Cardiac muscle cell (in vitro differentiated cells and primary cell): ENCODE measurements at regions not wholly inside any gene's neighbourhood (a gene's known extent, or its start where the extent isn't known, plus 50 kb on each side); places are given as distances from the start of the nearest gene placed in this dataset.

Source experiments
- DNase-seq, 2 donors: peaks; one replicate each; pipeline versions ENCODE4 v3.0.0 to v3.0.0-alpha.2; 2010 to 2017; ENCODE audit warnings: low read depth in 1 of 2, low spot score in 1 of 2
- H3K27ac ChIP-seq: fragments of 200-600 bp; sonication (generic); 2 replicates; pipeline ENCODE4 v1.5.1; 2016
- H3K27me3 ChIP-seq: fragments of 200-600 bp; sonication (generic); 2 replicates; pipeline ENCODE4 v1.6.0; 2016; ENCODE audit warnings: control low read depth
- H3K36me3 ChIP-seq: fragments of 200-600 bp; sonication (generic); 2 replicates; pipeline ENCODE4 v1.5.1; 2016; ENCODE audit warnings: control low read depth
- H3K4me1 ChIP-seq: fragments of 200-600 bp; sonication (generic); 2 replicates; pipeline ENCODE4 v1.8.1; 2017; ENCODE audit warnings: low read depth, mild to moderate bottlenecking, mixed run types
- H3K4me3 ChIP-seq: fragments of 200-600 bp; sonication (generic); 2 replicates; pipeline ENCODE4 v1.5.1; 2016; ENCODE audit warnings: mild to moderate bottlenecking
- H3K9me3 ChIP-seq: fragments of 200-600 bp; sonication (generic); 2 replicates; pipeline ENCODE4 v1.5.1; 2017; ENCODE audit warnings: low read depth, mild to moderate bottlenecking, control low read depth
- TF ChIP-seq, protein P1 (sequence below): IDR thresholded peaks from 2 replicates; pipeline ENCODE4 v1.5.1; 2012; ENCODE audit warnings: low read depth, mild to moderate bottlenecking, low read length

DNA sequence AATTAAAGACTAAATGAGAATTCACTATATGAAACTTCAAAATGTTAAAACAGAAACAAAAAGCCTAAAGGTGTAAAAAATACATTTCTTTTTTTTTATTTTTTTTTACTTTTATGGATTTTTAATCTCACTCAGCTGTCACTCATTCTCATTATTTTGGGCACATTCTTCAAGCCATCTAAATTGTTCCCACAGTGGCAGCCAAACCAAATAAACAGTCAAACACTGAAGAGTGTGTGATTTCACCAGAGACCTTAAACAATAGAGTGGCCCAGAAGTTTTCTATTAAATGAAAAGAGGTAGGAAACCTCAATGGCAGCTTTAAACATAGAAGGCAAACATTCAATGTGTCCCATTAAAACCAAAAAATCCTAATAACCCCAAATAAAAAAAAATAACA is 616.1 kb downstream of the OTOL1 start:
- peaks cover 7% of the 10 kb centered on the region for H3K4me1 ChIP-seq
- no peaks in the 10 kb centered on the region for H3K27me3 ChIP-seq
- DNase-seq, result no peak
- no peaks in the 10 kb centered on the region for H3K36me3 ChIP-seq
- TF ChIP-seq, protein P1, sequence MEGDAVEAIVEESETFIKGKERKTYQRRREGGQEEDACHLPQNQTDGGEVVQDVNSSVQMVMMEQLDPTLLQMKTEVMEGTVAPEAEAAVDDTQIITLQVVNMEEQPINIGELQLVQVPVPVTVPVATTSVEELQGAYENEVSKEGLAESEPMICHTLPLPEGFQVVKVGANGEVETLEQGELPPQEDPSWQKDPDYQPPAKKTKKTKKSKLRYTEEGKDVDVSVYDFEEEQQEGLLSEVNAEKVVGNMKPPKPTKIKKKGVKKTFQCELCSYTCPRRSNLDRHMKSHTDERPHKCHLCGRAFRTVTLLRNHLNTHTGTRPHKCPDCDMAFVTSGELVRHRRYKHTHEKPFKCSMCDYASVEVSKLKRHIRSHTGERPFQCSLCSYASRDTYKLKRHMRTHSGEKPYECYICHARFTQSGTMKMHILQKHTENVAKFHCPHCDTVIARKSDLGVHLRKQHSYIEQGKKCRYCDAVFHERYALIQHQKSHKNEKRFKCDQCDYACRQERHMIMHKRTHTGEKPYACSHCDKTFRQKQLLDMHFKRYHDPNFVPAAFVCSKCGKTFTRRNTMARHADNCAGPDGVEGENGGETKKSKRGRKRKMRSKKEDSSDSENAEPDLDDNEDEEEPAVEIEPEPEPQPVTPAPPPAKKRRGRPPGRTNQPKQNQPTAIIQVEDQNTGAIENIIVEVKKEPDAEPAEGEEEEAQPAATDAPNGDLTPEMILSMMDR, result no peak
- H3K4me3 ChIP-seq, result no peak overlapping the region
- H3K27ac ChIP-seq, result no peak overlapping the region
- H3K9me3 ChIP-seq, result no peaks in the 10 kb centered on the region

DNA sequence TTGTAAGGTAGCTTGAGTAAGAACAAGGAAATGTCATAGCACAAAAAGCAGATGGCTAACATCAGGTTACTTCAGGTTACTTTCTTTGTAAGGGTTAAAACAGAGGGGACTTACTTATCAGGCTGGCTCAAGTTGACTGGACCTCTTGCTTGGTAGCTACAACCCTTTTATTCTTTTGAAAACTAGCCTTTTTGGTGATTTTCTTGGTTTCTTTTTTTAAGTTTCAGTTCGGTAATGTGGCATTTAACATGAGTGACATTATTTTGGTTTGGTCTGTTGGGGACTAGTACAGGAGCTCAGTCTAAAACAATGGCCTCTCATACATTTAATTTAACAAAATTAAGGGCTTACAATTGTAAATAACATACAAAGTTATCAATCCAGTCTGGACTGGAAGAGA is 621.4 kb downstream of the OTOL1 start:
- H3K36me3 ChIP-seq, result no peaks in the 10 kb centered on the region
- no peak for DNase-seq
- peaks cover 7% of the 10 kb centered on the region for H3K4me1 ChIP-seq
- TF ChIP-seq, protein P1, result no peak
- no peak overlapping the region for H3K27ac ChIP-seq
- no peaks in the 10 kb centered on the region for H3K9me3 ChIP-seq
- H3K4me3 ChIP-seq, result no peak overlapping the region
- H3K27me3 ChIP-seq, result no peaks in the 10 kb centered on the region

DNA sequence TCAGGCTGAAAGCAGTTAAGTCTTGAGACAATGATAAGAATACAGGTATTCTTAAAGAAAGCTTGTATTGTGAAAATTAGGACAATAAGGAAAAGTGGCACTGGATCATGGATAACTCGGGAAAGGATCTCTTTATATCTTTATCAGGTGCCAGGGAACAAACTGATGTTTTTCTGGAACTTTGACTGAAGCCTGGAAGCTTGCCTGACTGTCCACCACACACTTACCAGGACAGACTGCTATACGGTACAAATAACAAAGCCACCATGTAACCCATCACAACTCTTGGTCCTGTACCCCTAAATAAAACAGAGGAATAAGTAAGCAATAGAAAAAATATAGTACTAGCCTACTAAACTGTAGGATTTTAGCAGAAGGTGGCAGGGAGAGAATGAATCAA is 623.0 kb downstream of the OTOL1 start:
- no peak overlapping the region for H3K27ac ChIP-seq

DNA sequence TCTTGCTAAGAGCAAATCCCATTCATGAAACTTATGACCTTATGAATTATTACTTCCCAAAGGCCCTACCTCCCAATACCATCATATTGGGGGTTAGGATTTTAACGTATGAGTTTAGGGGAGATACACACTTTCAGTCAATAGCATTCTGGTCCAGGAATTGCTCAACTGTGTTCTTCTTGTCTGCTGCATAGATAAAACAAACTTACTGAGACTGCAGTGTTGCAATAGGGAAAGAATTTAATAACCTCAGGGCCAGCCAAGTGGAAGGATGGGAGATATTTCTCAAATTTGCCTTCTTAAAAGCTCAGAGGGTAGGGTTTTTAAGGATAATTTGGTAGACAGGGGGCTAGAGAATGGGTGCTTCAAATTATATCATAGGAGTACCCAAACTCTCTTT is 625.8 kb downstream of the OTOL1 start:
- Histone ChIP-seq H3K27ac (no peak overlapping the region), H3K36me3 (no peaks in the 10 kb centered on the region), H3K27me3 (no peaks in the 10 kb centered on the region), H3K4me3 (no peak overlapping the region), H3K9me3 (no peaks in the 10 kb centered on the region), H3K4me1 (no peaks in the 10 kb centered on the region)
- TF ChIP-seq, protein P1, result no peak
- DNase-seq, result peak in 1 of 2 donors; percentile 61

More for the DNA sequence above, 623.0 kb downstream of the OTOL1 start:
- H3K27me3 ChIP-seq, result no peaks in the 10 kb centered on the region
- peaks cover 7% of the 10 kb centered on the region for H3K4me1 ChIP-seq
- H3K36me3 ChIP-seq, result no peaks in the 10 kb centered on the region
- no peak overlapping the region for H3K4me3 ChIP-seq
- TF ChIP-seq, protein P1, result no peak
- no peaks in the 10 kb centered on the region for H3K9me3 ChIP-seq
- no peak for DNase-seq

DNA sequence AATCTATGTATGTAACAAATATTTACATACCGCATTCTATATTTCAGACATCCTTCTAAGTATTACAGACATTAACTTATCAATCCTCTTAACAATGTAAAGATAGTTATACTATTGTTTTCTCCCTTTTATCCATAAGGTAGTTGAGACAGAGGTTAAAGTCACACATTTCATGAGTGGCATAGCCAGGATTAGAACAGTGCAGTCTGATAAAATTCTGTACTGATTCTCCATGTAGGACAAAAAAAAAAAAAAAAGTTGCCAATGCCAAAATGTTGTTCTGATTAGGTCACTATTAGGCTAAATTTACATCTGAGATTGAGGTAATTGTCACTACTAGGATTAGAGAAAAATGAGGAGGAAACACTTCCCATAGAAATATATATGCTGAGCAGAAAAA is 629.2 kb downstream of the OTOL1 start:
- H3K36me3 ChIP-seq, result no peaks in the 10 kb centered on the region
- no peak overlapping the region for H3K27ac ChIP-seq
- H3K4me1 ChIP-seq, result no peaks in the 10 kb centered on the region
- no peak for DNase-seq
- no peaks in the 10 kb centered on the region for H3K9me3 ChIP-seq
- H3K27me3 ChIP-seq, result no peaks in the 10 kb centered on the region
- TF ChIP-seq, protein P1, result no peak
- no peak overlapping the region for H3K4me3 ChIP-seq

DNA sequence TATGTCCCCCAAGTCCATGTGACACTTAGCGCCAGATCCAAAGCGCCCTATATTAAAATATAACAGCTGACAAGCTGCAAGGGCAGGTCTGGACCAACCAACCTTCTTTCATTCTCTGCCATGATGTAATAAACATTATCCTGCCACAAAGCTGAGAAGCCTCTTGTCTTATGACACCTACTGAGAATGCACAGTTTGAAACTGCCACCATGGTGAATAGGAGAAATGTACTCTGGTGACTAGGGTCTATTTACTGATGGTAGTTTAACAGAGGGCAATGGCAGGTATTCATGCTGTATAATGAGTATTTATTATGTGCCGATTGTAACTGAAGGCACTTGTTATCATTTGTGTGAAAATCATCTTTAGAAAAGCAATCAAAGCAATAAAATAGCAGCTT is 634.0 kb downstream of the OTOL1 start:
- H3K36me3 ChIP-seq, result no peaks in the 10 kb centered on the region
- H3K9me3 ChIP-seq, result no peaks in the 10 kb centered on the region
- no peak overlapping the region for H3K27ac ChIP-seq
- TF ChIP-seq, protein P1, result no peak
- DNase-seq, result no peak
- no peaks in the 10 kb centered on the region for H3K27me3 ChIP-seq
- no peak overlapping the region for H3K4me3 ChIP-seq
- peaks cover 1% of the 10 kb centered on the region for H3K4me1 ChIP-seq
